Hematopoietic multipotent progenitor cell (in vitro differentiated cells): ENCODE measurements at regions not wholly inside any gene's neighbourhood (a gene's known extent, or its start where the extent isn't known, plus 50 kb on each side); places are given as distances from the start of the nearest gene placed in this dataset.

ENCODE experiments used
- DNase-seq, 3 donors: peaks; one replicate each; pipeline ENCODE4 v3.0.0-alpha.2; 2011 to 2015; ENCODE audit warnings: low read depth in 2 of 3, low spot score in 2 of 3

DNA sequence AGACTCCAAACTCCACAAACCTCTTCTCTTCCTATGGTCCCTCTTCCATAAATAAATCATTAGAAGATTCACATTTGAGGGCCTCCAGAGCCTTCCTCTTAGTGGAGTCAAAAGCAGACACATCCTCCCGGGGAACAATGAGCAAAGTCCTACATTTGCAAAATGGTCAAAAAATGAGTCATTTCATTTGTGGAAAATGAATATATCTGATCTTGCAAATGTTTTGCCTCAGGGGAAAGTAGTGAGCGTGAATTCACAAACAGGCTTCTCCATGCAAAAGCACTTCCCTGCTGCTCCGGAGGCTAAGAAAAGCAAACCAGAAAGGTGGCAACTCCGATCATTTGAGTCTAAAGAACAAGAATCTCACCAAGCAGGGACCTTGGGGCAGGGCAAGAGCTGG is 86.7 kb upstream of the IQSEC1 start:
- no peak for DNase-seq

DNA sequence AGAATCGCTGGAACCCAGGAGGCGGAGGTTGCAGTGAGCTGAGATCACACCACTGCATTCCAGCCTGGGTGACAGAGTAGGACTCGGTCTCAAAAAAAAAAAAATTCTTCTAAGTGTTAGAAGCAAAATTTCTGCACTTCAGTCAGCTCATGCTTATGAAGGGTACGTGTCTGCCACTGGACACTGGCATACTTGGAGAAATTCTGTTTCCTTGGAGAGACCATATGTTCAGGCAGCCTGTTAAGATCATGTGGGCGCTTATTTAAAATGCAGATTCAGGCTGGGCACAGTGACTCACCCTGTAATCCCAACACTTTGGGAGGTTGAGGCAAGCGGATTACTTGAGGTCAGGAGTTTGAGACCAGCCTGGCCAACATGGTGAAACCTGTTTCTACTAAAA is 85.6 kb upstream of the IQSEC1 start:
- no peak for DNase-seq

DNA sequence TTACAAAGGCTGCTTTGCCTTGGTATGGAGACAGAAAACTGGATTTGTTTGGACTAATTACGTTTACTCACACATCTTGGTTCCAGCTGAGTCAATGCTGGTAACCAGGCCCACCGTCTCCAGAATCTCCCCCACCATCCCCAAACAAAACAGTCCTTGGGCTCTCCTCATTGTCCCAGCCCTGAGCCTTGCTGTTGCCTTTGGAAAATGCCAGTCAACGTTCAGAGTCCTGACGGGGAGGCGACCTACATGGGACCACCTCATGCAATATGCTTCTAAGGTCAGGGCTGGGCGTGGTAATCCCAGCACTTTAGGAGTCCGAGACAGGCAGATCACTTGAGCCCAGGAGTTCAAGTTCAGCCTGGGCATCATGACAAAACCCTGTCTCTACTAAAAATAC is 85.2 kb upstream of the IQSEC1 start:
- DNase-seq, result no peak

DNA sequence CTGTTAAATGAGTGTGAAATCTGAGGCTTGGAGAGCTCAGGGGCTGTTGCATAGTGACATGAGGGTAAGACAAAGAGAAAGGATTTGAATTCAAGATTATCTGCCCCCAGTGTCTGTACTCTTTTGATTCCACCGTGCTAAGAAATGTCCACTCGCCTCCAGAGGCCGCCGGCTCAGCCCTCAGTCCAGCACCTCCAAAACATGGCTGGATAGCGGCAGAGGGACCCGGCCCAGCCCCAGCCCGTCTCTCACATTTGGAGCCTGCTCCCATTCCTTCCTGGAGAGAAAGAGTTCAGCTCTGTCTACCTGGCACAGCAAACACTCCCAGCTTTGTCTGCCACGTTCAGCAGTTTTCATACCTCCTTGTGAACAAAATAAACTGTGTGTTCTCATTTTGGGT is 84.8 kb upstream of the IQSEC1 start:
- no peak for DNase-seq

DNA sequence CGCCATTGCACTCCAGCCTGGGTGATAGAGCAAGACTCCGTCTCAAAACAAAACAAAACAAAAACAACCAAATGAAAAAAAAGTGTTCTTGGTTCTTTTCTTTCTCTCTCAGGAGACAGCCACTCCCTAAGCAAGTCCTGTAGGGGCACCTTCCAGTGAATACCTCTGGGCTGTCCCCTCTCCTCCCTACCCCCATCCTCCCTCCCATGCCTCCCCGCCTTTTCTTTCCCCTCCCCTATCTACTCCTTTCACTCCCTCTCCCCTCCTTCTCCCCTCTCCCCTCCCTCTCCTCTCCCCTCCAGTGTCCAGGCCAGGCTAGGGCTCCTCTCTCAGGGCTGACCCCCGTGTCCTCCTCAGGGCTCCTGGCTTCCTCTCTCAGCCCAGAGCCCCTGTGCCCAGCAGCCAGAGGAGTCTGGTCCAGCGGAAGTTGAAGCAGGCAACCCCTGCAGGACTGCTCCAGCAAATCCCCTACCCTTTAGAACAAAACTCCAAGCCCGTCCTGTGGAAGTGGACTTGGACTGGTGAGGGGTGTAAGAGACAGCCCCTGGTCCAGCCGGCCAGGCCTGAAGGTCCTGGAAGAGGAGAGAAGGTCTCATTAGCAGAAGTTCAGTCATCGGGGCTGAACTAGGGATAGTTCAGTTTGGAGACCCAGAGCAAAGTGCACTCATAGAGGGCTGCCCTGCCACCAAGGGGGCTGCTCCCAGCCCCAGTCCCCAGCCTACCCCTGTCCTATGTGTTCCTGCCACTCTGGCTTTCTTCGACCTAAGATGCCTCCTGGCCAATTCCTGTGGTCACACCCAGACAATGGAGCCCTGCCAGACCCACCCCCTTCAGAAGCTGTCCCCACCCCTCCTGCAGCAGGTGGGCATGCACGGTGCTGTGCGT is 79.8 kb upstream of the IQSEC1 start:
- no peak for DNase-seq

DNA sequence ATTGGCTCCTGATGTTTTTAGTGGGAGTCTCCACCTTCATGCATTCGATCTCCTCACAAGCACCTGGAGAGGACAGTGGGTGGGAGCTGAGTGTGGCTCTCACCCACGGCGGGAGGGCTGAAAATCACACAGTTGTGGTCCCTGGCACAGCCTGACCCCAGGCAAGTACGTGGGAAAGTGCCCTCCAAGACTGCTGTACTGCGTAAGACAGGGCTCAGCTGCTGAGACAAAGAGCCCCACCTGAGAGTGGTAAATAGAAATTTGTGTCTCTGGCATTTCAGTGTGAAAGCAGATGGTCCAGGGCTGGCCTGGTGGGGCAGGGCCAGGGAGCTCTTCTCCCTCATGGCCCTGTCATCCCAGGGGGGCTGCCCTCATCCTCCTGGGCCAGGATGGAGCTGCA is 77.4 kb upstream of the IQSEC1 start:
- DNase-seq, result no peak

DNA sequence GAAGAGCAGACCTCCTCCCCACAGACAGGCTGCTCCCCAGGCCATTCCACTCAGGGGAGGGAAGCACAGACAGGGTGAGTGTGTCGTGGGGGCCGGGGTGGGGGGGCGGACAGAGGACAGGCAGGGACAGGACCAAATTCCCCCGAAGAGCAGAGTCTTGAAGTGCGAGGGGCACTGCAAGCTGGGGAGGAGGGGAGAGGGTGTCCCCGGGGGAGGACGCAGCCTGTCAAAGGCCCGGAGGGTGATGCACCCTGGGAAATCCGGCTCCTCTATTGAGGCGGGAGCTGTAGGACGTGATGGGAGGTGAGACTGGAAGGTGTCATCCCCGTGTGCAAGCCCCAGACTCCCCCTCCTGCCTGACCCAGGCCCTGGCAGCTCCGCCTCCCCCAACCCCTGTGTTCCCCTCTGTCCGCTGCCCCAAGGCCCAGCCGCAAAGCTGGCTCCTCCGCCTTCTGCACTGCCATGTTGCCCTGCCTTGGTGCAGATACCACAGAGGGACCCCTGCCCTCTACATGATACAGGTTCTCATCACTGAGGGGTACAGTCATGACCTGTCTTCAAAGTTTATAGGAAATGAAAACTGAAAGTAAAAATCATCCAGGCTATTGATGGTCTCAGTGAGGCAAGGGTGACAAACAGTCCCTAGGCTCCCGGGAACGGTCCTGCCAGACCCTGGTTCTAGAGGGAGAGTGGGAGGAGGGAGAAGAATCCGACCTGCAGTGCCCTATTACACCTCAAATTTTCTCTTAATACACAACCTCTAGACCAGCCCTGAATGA is 76.3 kb upstream of the IQSEC1 start:
- no peak for DNase-seq

DNA sequence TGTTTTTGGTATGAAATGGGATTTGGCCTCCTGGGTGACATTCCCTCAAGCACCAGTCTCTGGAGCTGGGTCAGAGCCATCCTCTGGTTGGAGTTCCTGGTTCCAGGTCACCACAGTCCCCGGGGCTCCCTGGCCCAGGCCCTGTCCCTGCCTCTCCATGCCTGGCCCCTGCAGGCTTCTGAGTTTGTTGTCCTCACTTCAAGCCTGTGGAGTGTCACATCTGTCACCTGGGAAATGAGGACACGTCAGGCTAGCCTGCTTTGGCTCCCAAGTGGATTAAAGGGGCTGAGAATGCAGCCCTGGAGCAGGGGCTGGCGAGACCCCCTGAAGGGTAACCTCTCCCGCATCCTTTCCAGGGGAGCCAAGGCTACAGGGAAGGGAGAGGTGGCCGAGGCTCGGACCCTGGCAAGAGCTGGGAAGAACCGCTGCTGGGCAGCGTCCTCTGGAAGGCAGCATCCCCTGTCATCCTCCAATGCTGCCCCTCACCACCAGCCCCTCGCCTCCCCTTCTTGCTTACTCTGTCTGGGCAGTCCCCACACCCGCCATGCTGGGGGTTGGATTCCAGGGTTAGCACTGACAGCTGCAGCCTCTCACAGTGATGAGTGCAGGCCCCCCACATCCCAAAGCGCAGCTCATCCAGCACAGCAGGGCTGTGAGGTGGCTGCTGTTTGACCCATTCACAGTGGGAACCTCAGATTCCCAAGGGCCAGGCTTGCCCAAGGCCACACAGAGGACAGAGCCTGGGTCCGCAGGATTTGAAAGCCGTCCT is 75.5 kb upstream of the IQSEC1 start:
- DNase-seq, result no peak

DNA sequence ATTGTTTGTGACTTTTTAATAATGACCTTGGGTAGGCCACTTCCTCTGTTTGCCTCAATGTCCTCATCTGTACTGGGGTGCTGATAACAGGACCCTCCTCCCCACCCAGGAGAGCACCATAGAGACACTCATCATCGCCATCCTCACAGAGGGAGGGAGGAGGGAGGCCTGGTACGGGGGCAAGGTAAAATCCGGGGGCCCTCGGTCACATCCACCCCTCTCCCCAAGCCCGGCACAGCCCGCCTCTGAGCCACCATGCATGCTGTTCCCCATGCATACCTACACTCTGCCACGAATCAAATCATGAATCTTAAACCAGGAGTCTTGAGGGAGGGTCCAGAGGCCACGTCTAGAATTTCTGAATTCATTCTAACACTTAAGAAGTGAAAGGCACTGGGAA is 74.9 kb upstream of the IQSEC1 start:
- DNase-seq, result no peak

DNA sequence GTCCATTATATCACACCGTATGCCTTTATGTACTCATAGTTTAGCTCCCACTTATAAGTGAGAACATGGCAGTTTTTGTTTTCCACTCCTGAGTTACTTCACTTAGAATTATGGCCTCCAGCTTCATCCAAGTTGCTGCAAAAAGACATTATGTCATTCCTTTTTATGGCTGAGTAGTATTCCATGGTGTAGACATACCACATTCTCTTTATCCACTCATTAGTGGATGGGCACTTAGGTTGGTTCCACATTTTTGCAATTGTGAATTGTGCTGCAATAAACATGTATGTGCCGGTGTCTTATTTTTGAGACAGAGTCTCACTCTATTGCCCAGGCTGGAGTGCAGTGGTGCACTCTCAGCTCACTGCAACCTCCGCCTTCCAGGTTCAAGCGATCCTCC is 74.1 kb upstream of the IQSEC1 start:
- no peak for DNase-seq

DNA sequence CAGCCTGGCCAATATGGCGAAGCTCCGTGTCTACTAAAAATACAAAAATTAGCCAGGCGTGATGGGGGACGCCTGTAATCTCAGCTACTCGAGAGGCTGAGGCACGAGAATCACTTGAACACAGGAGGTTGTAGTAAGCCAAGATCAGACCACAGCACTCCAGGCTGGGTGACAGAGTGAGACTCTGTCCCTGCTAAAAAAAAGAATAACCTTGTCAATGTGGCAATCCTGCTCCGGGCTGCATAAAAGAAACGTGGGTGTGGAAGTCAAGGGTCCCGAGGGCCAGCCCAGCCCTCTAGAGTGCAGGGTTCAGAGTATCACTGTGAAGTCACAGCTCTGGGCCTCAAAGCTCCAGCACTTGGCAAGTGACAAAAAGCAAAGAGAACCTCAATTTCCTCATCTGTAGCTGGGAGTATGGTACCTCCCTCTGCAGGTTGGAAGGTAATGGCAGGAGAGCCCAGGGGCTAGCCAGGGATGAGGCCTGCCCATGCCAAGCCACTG is 73.5 kb upstream of the IQSEC1 start:
- DNase-seq, result no peak

DNA sequence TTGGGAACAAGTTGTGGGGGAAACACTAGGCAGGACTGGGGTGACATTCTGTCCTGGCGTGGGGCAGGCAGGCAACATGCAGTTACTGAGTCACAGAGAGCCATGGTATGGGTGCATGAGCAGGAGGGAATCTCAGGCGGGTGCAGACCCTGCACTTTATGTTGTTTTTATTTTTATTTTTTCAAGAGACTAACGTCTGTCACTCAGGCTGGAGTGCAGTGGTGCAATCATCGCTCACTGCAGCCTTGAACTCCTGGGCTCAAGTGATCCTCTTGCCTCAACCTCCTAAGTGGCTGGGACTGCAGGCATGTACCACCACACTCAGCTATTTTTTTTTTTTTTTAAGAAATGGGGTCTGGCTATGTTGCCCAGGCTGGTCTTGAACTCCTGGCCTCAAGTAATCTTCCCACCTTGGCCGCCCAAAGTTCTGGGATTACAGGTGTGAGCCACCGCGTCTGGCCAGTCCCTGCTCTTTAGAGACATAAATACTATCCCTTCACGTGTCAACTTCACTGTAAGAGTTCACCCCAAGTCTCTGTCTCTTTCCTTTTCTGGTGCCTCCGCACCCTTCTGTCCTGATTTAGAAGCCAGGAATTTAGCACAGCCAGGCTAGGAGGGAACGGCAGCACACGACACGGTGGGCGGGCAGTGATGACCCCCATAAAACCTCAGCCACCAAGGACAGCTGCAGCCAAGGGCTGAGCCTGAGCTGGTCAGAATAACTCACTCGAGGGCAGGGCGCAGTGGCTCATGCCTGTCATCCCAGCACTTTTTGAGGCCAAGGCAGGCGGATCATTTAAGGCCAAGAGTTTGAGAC is 72.8 kb upstream of the IQSEC1 start:
- no peak for DNase-seq

DNA sequence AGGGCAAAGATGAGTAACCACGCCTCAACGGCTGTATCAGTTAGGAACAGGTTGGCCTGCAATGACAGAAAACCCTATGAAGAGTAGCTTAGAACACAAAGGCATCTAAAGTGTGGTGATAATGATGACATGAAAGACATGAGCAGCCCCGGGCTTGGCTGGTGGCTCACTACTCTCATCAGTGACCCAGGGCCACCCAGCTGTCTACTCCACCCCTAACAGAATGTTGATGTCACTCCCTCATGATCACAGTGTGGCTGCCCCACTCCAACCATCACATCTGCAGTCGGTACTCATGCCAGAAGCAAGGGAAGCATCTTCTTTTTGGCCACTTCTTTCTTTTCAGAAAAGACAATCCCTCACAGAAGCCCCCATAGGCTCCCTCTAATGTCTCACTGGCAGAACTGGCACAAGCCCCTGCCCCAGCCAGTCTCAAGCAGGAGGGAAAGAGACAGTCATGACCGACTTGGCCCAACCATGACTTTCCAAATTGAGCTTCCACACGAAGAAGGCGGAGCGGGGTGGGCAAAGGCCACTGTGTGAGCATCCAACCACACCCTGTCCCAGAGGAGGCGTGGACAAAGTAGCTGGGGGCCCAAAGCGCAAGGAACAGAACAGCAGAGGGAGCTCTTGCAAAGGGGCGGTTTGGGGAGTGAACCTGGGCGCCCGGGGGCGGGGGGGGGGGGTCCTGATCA is 72.0 kb upstream of the IQSEC1 start:
- no peak for DNase-seq

DNA sequence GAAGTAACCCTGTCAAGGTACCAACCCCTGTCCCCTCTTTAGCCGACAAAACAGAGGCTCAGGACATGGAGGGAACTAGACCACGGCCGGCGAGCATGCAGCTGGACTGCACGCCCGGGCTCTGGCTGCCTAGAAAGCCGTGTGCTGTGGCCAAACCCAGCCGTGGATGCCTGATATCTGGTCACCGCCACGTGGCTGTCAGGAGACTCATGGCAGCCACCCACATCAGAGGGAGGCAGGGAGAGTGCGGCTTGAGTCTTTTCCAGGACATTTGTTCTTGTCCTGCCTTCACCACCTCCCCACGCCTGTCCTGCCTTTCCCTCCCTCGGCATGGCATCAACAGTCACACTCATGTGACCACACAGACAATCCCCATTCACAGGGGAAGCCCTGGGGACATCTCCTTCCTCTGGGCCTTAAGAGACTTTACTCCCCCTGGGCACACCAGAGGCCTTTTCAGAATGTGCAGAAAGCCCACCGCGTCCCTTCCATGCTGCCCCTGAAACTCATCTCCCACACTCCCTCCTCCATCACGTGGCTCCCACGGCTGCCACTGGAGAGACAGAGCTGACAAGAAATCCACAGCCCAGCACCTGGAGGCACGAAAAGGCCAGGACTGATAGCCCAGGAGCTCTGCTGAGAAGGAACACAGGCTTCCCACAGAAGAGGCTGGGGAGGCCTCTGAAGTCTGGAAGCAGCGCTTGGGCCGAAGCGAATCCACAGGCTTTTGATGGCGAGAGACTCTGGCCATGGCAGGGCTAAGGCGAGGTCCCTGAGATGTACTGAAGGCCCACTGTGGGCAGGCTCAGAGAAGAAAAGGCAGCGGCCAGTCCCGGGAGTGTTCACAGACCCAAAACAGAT is 71.2 kb upstream of the IQSEC1 start:
- no peak for DNase-seq

DNA sequence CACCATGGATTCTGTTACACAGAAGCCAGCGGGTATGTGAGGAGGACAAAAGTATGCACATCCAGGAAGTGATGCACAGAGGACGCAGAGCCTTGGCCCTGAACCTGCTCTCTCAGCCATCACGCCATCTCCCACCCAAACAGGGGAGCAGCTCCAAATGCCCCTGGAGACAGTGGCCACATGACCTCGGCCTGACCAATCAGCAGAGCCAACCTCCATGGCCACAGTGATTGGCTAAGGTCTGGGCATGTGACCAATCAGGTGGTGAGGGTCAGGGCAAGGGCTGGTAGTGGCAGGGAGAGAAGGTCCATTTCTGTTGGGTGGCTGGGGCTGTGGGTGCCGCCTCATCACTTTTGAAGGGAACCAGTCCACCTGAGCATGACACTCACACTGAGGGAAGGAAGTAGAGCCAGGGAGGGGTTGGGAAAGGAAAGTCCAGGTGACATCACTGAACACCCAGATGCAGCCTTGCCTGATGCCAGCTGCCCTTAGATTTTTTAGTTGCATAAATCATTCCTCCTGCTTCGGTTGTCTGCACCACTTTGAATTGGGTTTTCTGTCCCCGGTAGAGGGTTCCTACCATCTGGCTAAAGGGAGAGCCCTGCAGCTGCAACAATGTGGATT is 70.3 kb upstream of the IQSEC1 start:
- DNase-seq, result no peak

DNA sequence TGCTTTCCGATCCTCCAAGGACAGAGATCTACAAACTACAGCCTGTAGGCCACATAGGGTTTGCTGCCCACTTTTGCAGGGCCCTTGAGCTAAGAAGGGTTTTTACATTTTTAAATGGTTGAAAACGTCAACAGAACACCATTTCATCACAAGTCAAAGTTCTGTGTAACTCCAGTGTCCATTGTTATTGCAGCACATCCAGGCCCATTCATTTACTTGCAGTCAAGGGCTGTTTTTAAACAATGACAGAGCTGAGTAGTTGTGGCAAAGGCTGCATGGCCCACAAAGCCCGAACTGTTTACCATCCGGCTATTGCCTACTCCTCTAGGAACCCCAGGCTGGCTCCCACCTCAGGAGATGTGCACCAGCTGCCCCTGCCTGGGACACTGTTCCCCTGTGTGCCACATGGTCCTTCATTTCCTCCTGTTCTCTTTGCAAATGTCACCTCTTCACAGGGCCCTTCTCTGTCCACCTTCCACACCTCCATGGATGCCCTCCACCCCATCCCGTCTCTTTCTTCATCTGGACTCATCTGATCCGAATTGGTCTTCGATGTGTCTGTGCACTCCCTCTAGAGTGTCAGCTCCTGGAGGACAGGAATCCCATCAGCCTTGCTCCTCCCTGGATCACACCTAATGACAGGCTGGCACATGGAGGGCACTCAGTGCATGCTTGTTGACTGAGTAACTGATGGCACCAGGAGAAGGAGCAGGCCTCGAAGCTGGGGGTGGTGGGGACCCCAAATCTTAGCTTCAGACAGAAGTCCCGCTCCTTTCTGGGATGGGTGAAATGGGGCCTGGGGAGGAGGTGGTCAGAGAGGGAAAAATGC is 69.5 kb upstream of the IQSEC1 start:
- no peak for DNase-seq

DNA sequence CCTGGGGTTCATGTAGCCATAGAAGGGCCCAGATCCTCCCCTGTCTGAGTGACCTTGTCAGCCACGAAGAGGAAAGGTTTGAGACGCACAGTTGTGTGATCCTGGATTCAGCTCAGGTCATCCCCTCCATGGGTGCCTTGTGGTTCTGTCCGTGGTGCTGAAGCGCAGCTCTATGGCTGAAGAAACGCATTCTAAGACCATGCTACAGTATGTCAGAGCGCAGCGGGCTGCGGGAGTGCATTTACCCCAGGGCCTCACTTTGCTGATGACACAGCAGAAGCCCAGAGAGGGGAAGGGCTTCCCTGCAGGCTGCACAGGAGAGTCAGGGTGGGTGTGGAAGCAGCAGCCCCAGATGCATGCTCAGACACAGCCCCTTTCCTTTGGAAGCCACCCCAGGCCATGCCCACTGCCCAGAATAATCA is 68.8 kb upstream of the IQSEC1 start:
- peak in 2 of 3 donors; percentile 51 to 81 for DNase-seq
